Chondrocyte (in vitro differentiated cells): ENCODE measurements at regions not wholly inside any gene's neighbourhood (a gene's known extent, or its start where the extent isn't known, plus 50 kb on each side); places are given as distances from the start of the nearest gene placed in this dataset.
"Not testable (repeated sequence)": the region's sequence is repeated elsewhere in the genome, so short reads cannot be mapped to it uniquely, and the experiment has no call there.

Source experiments
- DNase-seq: peaks from one replicate; pipeline ENCODE4 v3.0.0; 2021; ENCODE audit warnings: mixed read lengths, low spot score
- H3K27ac Mint-ChIP-seq: one replicate; pipeline ENCODE4 v1.8.0; 2021; ENCODE audit warnings: mild to moderate bottlenecking, moderate library complexity, mixed read lengths; ENCODE audit not compliant: unreplicated experiment
- H3K27me3 Mint-ChIP-seq: 2 replicates; pipeline ENCODE4 v1.8.0; 2021; ENCODE audit warnings: low read depth, mixed read lengths
- H3K36me3 Mint-ChIP-seq: 2 replicates; pipeline ENCODE4 v1.8.0; 2021; ENCODE audit warnings: low read depth, mixed read lengths
- H3K4me1 Mint-ChIP-seq: 2 replicates; pipeline ENCODE4 v1.8.0; 2021; ENCODE audit warnings: low read depth, mild to moderate bottlenecking, mixed read lengths
- H3K4me3 Mint-ChIP-seq: one replicate; pipeline ENCODE4 v1.8.0; 2021; ENCODE audit warnings: mild to moderate bottlenecking, moderate library complexity, mixed read lengths; ENCODE audit not compliant: unreplicated experiment
- H3K9me3 Mint-ChIP-seq: 2 replicates; pipeline ENCODE4 v1.8.0; 2021; ENCODE audit warnings: low read depth, mixed read lengths
- CTCF ChIP-seq: fragments of 200-600 bp; sonication (generic); IDR thresholded peaks from 2 replicates; pipeline ENCODE4 v1.5.0; 2021; ENCODE audit warnings: antibody characterized with exemption, mild to moderate bottlenecking, moderate library complexity

GRCh38 chr15:91649831-91650321 is 203.6 kb upstream of the SLCO3A1 start:
- no peak overlapping the region for H3K27ac Mint-ChIP-seq
- H3K4me1 Mint-ChIP-seq = no peaks in the 10 kb centered on the region
- TF ChIP-seq CTCF = no peak
- no peaks in the 10 kb centered on the region for H3K9me3 Mint-ChIP-seq
- no peaks in the 10 kb centered on the region for H3K36me3 Mint-ChIP-seq
- H3K4me3 Mint-ChIP-seq = no peak overlapping the region
- H3K27me3 Mint-ChIP-seq = no peaks in the 10 kb centered on the region
- no peak for DNase-seq

DNA sequence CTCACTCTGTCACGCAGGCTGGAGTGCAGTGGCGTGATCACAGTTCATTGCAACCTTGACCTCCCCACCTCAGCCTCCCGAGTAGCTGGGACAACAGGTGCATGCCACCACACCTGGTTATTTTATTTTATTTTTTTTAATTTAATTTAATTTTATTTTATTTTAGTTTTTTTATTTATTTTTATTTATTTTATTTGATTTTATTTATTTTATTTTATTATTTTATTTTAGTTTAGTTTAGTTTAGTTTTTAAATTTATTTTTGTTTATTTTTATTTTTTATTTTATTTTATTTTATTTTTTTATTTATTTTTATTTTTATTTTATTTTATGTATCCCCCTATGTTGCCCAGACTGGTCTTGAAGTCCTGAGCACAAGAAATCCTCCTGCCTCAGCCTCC is 202.3 kb upstream of the SLCO3A1 start:
- H3K27me3 Mint-ChIP-seq = no peaks in the 10 kb centered on the region
- H3K9me3 Mint-ChIP-seq = peaks cover 5% of the 10 kb centered on the region
- H3K4me3 Mint-ChIP-seq = no peak overlapping the region
- DNase-seq = no peak
- H3K36me3 Mint-ChIP-seq = no peaks in the 10 kb centered on the region
- no peak overlapping the region for H3K27ac Mint-ChIP-seq
- H3K4me1 Mint-ChIP-seq = no peaks in the 10 kb centered on the region
- TF ChIP-seq CTCF = no peak

- Mint-ChIP-seq H3K27me3 (peaks cover 2% of the 10 kb centered on the region), H3K4me3 (no peak overlapping the region), H3K4me1 (no peaks in the 10 kb centered on the region), H3K36me3 (no peaks in the 10 kb centered on the region), H3K9me3 (peaks cover 5% of the 10 kb centered on the region), H3K27ac (no peak overlapping the region)
- no peak for TF ChIP-seq CTCF
- no peak for DNase-seq
Observed at GRCh38 chr15:91652610-91653207, 200.8 kb upstream of the SLCO3A1 start.

DNA sequence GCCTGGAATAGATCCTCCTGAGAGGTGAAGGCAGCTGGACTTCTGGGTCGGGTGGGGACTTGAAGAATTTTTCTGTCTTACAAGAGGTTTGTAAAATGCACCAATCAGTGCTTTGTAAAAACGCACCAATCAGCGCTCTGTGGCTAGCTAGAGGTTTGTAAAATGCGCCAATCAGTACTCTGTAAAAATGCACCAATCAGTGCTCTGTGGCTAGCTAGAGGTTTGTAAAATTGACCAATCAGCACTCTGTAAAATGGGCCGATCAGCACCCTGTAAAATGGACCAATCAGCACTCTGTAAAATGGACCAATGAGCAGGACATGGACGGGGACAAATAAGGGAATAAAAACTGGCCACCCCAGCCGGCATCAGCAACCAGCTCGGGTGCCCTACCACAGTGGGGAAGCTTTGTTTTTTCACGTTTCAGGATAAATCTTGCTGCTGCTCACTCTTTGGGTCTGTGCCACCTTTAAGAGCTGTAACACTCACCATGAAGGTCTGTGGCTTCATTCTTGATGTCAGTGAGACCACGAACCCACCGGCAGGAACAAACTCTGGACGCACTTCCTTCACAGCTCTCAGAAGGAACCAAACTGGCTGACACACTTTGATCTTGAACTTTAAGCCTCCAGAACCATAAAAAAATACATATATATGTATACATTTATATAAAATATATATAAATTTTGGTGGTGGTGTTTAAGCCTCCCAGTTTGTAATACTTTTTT is 197.8 kb upstream of the SLCO3A1 start:
- not testable (repeated sequence) for DNase-seq, H3K4me3 Mint-ChIP-seq, H3K9me3 Mint-ChIP-seq, H3K36me3 Mint-ChIP-seq, H3K27ac Mint-ChIP-seq, H3K27me3 Mint-ChIP-seq, H3K4me1 Mint-ChIP-seq

DNA sequence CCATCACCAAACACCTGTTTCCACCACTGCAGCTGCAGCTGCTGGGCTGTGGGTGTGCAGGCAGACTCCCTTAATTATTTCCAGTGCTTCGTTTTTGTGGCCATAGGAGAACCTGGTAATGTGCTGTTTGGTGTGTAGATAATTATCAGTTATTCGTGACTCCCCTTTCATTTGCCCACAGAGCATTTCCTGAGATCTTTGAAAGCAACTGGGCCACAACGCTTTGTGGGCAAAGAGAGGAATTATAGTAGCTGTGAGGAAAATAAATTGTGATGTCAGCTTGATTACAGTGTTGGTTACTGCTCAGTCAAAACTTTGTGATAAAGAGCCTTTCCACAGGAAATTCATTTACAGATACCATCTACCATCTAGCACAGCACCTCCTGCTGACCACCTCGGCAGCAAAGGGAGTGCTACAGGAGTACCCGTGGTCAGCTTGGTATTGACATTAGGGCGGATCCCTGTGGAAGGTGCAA is 193.3 kb upstream of the SLCO3A1 start:
- no peak overlapping the region for H3K4me3 Mint-ChIP-seq
- no peak overlapping the region for H3K27ac Mint-ChIP-seq
- peaks cover 2% of the 10 kb centered on the region for H3K27me3 Mint-ChIP-seq
- peaks cover 3% of the 10 kb centered on the region for H3K9me3 Mint-ChIP-seq
- DNase-seq = no peak
- TF ChIP-seq CTCF = no peak
- no peaks in the 10 kb centered on the region for H3K4me1 Mint-ChIP-seq
- H3K36me3 Mint-ChIP-seq = no peaks in the 10 kb centered on the region
